Stimulated activated CD8-positive, alpha-beta memory T cell treated with anti-CD3 and anti-CD28 coated beads, Interleukin-4, amount 100 ng/mL, for 4 hours (primary cell): ENCODE measurements at regions not wholly inside any gene's neighbourhood (a gene's known extent, or its start where the extent isn't known, plus 50 kb on each side); places are given as distances from the start of the nearest gene placed in this dataset.

ENCODE experiments used
- DNase-seq, 2 donors: peaks; one replicate each; pipeline ENCODE4 v3.0.0-alpha.2; 2020; ENCODE audit warnings: low read depth in 2 of 2, low spot score in 1 of 2

GRCh38 chr2:220318037-220318436 lies 690.6 kb downstream of the SLC4A3 start:
- no peak for DNase-seq

GRCh38 chr2:220318508-220318907 lies 691.1 kb downstream of the SLC4A3 start:
- no peak for DNase-seq

- no peak for DNase-seq
These were observed 692.9 kb downstream of the SLC4A3 start for GRCh38 chr2:220320326-220320725.

- DNase-seq, result no peak
These were observed 705.5 kb downstream of the SLC4A3 start for GRCh38 chr2:220332886-220333285.

GRCh38 chr2:220334210-220334609 lies 706.8 kb downstream of the SLC4A3 start:
- DNase-seq, result no peak

GRCh38 chr2:220334871-220335590 lies 707.6 kb downstream of the SLC4A3 start:
- no peak for DNase-seq

- no peak for DNase-seq
These were observed 708.1 kb downstream of the SLC4A3 start for GRCh38 chr2:220335591-220335915.

GRCh38 chr2:220336771-220337170 lies 709.3 kb downstream of the SLC4A3 start:
- no peak for DNase-seq

GRCh38 chr2:220337611-220338440 lies 710.4 kb downstream of the SLC4A3 start:
- DNase-seq, result no peak

GRCh38 chr2:220341014-220341413 lies 713.6 kb downstream of the SLC4A3 start:
- DNase-seq, result no peak

- no peak for DNase-seq
These were observed 719.5 kb downstream of the SLC4A3 start for GRCh38 chr2:220346919-220347318.

GRCh38 chr2:220347626-220348025 lies 720.2 kb downstream of the SLC4A3 start:
- no peak for DNase-seq

GRCh38 chr2:220348206-220348605 lies 720.8 kb downstream of the SLC4A3 start:
- no peak for DNase-seq

- no peak for DNase-seq
These were observed 726.5 kb downstream of the SLC4A3 start for GRCh38 chr2:220353897-220354296.

- DNase-seq, result no peak
These were observed 728.6 kb downstream of the SLC4A3 start for GRCh38 chr2:220356076-220356475.

- DNase-seq, result no peak
These were observed 737.6 kb downstream of the SLC4A3 start for GRCh38 chr2:220365023-220365422.

- no peak for DNase-seq
These were observed 739.3 kb downstream of the SLC4A3 start for GRCh38 chr2:220366765-220367164.

- no peak for DNase-seq
These were observed 743.3 kb downstream of the SLC4A3 start for GRCh38 chr2:220370764-220371163.

GRCh38 chr2:220371211-220371610 lies 743.8 kb downstream of the SLC4A3 start:
- no peak for DNase-seq

GRCh38 chr2:220373878-220374277 lies 746.4 kb downstream of the SLC4A3 start:
- DNase-seq, result no peak

GRCh38 chr2:220374282-220374681 lies 746.9 kb downstream of the SLC4A3 start:
- DNase-seq, result no peak

- no peak for DNase-seq
These were observed 750.2 kb downstream of the SLC4A3 start for GRCh38 chr2:220377482-220378155.
